ENCODE measurements at regions not wholly inside any gene's neighbourhood (a gene's known extent, or its start where the extent isn't known, plus 50 kb on each side); places are given as distances from the start of the nearest gene placed in this dataset.
A peak's percentile ranks its signal among the peaks of the same experiment; 100 is the strongest.

DNA sequence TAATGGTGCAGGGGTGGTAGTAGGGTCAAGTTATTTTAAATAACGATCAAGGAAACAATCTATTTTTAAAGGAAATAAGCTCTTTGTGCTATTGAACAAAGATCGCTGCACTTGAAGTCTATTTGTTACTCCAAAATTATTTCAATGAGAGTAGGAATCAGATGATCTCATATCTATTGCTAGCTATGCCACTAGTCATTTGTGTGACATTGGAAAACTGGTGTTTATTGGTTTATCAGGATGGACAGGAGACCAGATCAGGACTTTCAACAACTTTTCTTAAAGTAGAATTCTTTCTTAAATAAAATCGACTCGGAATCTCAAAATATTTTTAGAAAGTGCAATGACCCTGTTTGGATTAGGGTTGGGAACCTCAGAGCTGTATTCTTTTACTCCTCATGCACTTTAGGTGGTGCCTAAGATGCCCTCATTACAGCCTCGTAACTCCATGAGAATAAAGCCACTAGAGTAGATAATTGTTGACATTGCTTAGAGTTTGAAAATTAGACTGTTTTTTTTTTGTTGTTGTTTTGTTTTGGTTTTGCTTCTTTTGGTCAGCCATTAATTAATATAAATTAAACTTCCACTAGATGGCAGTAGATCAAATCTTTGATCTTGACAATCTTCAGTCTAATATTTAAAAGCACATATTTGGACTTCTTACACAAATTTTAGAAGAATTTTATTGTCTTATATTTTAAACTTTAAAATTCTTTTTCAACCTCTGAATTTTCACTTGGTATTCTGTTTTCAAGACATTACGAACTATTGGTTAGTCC lies 352.4 kb downstream of the USP25 start:
- no peak for DNase-seq
- ATAC-seq (ENCODE audit: low FRiP score), result no peak
- whole genome bisulfite sequencing, 2 donors, result 53 to 55% methylated on average over 6 of the region's 6 CpGs
- H3K36me3 ChIP-seq (ENCODE audit: control insufficient read depth in 1 of 2, insufficient read depth in 2 of 2, low read length in 1 of 2), result no peaks in the 10 kb centered on the region
- H3K27me3 ChIP-seq (ENCODE audit: control insufficient read depth in 1 of 2, insufficient read depth in 2 of 2, low read length in 1 of 2), result no peaks in the 10 kb centered on the region
- no peaks in the 10 kb centered on the region for H3K9me3 ChIP-seq (ENCODE audit: control insufficient read depth, low read length)
- intact Hi-C loops (cut with DNase I), result loop anchor here (5.0 to 10.0 kb wide), 3 partner anchors 245 to 1183 kb away; no protein-coding TSS in a partner anchor
- no peak overlapping the region for H3K4me3 ChIP-seq (ENCODE audit: low read length in 2 of 2)
- no peak overlapping the region for H3K27ac ChIP-seq (ENCODE audit: low read depth in 1 of 2, low read length in 2 of 2)
- H3K4me1 ChIP-seq (ENCODE audit: control insufficient read depth in 1 of 2, insufficient read depth in 2 of 2, low read length in 2 of 2), result no peaks in the 10 kb centered on the region

DNA sequence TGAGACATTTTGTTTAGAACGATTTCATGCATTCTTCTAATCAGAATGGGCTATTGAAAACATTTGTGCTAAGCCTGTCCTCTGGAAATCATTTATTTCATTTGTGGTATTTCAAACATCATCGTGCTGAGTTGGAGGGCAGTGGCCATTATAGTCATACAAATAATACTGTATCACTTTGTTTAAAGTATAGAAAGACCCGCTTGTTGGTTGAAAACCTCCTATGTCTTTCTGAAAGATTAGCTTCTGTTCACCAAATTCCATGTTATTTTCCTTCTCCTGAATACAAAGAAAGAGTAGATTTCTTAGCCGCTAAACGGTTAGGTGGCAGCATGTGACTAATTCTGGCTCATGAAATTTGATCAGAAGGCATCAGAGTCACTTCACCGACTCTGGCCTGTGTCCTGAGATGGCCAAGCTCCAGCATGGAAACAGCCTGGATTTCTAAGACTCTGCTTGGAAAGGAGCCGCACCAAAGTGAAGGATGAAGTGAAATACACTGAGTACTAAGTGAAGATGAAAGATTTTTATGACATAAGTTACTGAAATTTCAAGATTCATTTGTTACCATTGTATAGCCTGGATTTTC lies 355.1 kb downstream of the USP25 start:
- H3K27me3 ChIP-seq (ENCODE audit: control insufficient read depth in 1 of 2, insufficient read depth in 2 of 2, low read length in 1 of 2), result no peaks in the 10 kb centered on the region
- DNase-seq (peak; percentile 62 to 73), ATAC-seq (ENCODE audit: low FRiP score) (peak; percentile 78)
- H3K4me3 ChIP-seq (ENCODE audit: low read length in 2 of 2), result no peak overlapping the region
- no peak overlapping the region for H3K27ac ChIP-seq (ENCODE audit: low read depth in 1 of 2, low read length in 2 of 2)
- 37 to 47% methylated on average over 7 of the region's 7 CpGs for WGBS, 2 donors
- H3K9me3 ChIP-seq (ENCODE audit: control insufficient read depth, low read length), result no peaks in the 10 kb centered on the region
- no peaks in the 10 kb centered on the region for H3K36me3 ChIP-seq (ENCODE audit: control insufficient read depth in 1 of 2, insufficient read depth in 2 of 2, low read length in 1 of 2)
- H3K4me1 ChIP-seq (ENCODE audit: control insufficient read depth in 1 of 2, insufficient read depth in 2 of 2, low read length in 2 of 2), result no peaks in the 10 kb centered on the region
- intact Hi-C loops (cut with DNase I), result loop anchor here (5.0 to 10.0 kb wide), 3 partner anchors 242 to 1180 kb away; no protein-coding TSS in a partner anchor

DNA sequence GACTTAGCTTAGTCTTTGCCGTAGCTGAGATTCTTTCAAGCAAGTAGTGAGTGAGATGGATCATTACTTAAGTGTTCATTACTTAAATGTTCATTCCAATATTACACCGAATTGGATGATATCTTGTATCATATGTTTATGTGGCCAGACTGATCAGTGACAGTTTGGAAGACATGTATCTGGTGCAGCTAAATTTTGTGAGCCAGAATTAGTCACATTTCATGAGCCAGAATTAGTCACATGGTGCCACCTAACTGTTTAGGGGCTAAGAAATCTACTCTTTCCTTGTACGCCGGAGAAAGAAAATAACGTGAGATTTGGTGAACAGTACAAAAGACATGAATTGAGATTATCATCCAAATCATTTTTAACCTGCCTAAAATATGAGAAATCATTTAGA lies 355.6 kb downstream of the USP25 start:
- no peak for DNase-seq
- Histone ChIP-seq H3K27ac (ENCODE audit: low read depth in 1 of 2, low read length in 2 of 2) (no peak overlapping the region), H3K4me3 (ENCODE audit: low read length in 2 of 2) (no peak overlapping the region), H3K36me3 (ENCODE audit: control insufficient read depth in 1 of 2, insufficient read depth in 2 of 2, low read length in 1 of 2) (no peaks in the 10 kb centered on the region), H3K4me1 (ENCODE audit: control insufficient read depth in 1 of 2, insufficient read depth in 2 of 2, low read length in 2 of 2) (no peaks in the 10 kb centered on the region), H3K27me3 (ENCODE audit: control insufficient read depth in 1 of 2, insufficient read depth in 2 of 2, low read length in 1 of 2) (no peaks in the 10 kb centered on the region), H3K9me3 (ENCODE audit: control insufficient read depth, low read length) (no peaks in the 10 kb centered on the region)
- WGBS, 2 donors, result 67 to 72% methylated on average over 5 of the region's 5 CpGs
- intact Hi-C loops (cut with DNase I), result loop anchor here in 1 of 2 donors (10.0 kb wide), 1 partner anchor 1179 kb away; no protein-coding TSS in a partner anchor
- ATAC-seq (ENCODE audit: low FRiP score), result peak; percentile 21

DNA sequence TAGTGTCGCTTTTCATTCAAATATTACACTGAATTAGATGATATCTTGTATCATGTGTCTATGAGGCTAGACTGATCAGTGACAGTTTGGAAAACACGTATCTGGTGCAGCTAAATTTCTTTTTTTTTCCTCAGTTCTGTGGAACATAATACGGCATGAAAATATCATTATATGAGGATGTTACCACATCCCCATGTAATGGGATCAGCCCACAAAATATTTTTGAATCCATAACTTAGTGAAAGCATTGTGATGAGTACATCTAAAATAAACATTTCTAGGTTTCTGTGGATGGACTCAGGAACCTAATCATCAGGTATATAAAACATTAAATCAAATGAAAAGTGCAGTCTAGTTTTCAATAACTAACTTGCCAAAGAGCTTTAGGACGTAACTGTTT lies 356.3 kb downstream of the USP25 start:
- H3K36me3 ChIP-seq (ENCODE audit: control insufficient read depth in 1 of 2, insufficient read depth in 2 of 2, low read length in 1 of 2), result no peaks in the 10 kb centered on the region
- H3K4me3 ChIP-seq (ENCODE audit: low read length in 2 of 2), result no peak overlapping the region
- no peaks in the 10 kb centered on the region for H3K4me1 ChIP-seq (ENCODE audit: control insufficient read depth in 1 of 2, insufficient read depth in 2 of 2, low read length in 2 of 2)
- intact Hi-C loops (cut with DNase I), result loop anchor here in 1 of 2 donors (10.0 kb wide), 1 partner anchor 1179 kb away; no protein-coding TSS in a partner anchor
- H3K27ac ChIP-seq (ENCODE audit: low read depth in 1 of 2, low read length in 2 of 2), result no peak overlapping the region
- no peak for DNase-seq
- 94 to 96% methylated on average over 4 of the region's 4 CpGs for WGBS, 2 donors
- no peak for ATAC-seq (ENCODE audit: low FRiP score)
- H3K9me3 ChIP-seq (ENCODE audit: control insufficient read depth, low read length), result no peaks in the 10 kb centered on the region
- H3K27me3 ChIP-seq (ENCODE audit: control insufficient read depth in 1 of 2, insufficient read depth in 2 of 2, low read length in 1 of 2), result no peaks in the 10 kb centered on the region

DNA sequence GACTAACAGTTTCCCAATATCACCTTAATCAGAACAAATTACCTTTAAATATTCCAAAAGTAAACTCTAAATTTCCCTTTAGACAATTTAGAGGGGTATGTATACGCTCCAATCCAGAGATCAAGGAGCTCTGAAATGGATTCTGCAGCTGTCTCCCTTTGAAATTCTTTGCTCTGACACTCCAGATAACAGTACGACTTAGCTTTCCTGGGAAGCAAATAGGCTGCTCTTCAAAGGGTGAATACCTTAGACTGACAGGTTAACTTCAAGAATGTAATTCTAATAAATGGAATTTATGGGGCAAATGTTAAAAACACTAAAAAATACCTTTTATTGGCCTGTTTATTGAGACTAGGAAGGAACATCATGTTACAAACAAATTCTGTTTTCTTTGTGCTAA lies 357.2 kb downstream of the USP25 start:
- 91 to 96% methylated on average over 2 of the region's 2 CpGs for WGBS, 2 donors
- no peak overlapping the region for H3K27ac ChIP-seq (ENCODE audit: low read depth in 1 of 2, low read length in 2 of 2)
- H3K27me3 ChIP-seq (ENCODE audit: control insufficient read depth in 1 of 2, insufficient read depth in 2 of 2, low read length in 1 of 2), result no peaks in the 10 kb centered on the region
- ATAC-seq (ENCODE audit: low FRiP score), result no peak
- no peak for DNase-seq
- H3K36me3 ChIP-seq (ENCODE audit: control insufficient read depth in 1 of 2, insufficient read depth in 2 of 2, low read length in 1 of 2), result no peaks in the 10 kb centered on the region
- H3K4me3 ChIP-seq (ENCODE audit: low read length in 2 of 2), result no peak overlapping the region
- intact Hi-C loops (cut with DNase I), result loop anchor here in 1 of 2 donors (10.0 kb wide), 1 partner anchor 1178 kb away; no protein-coding TSS in a partner anchor
- no peaks in the 10 kb centered on the region for H3K4me1 ChIP-seq (ENCODE audit: control insufficient read depth in 1 of 2, insufficient read depth in 2 of 2, low read length in 2 of 2)
- no peaks in the 10 kb centered on the region for H3K9me3 ChIP-seq (ENCODE audit: control insufficient read depth, low read length)

DNA sequence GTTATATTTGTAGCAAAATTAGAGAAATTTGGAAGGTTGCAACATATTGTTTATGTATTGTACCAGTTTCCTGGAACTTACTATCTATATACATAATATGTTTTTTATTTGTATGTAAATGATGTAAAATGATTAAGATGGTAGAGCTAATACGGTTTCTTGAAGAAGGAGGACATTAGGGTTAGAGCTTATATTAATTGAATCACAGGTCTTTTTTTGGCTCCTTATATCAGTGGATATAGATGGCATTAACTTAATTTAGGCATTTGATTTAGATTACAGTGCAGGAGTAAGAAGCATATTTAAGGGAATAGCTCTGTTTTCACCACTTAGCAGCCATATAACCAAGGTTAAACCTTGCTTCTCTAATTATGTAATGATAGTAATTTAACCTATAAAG lies 357.7 kb downstream of the USP25 start:
- Histone ChIP-seq H3K27ac (ENCODE audit: low read depth in 1 of 2, low read length in 2 of 2) (no peak overlapping the region), H3K36me3 (ENCODE audit: control insufficient read depth in 1 of 2, insufficient read depth in 2 of 2, low read length in 1 of 2) (no peaks in the 10 kb centered on the region), H3K4me1 (ENCODE audit: control insufficient read depth in 1 of 2, insufficient read depth in 2 of 2, low read length in 2 of 2) (no peaks in the 10 kb centered on the region), H3K9me3 (ENCODE audit: control insufficient read depth, low read length) (no peaks in the 10 kb centered on the region), H3K4me3 (ENCODE audit: low read length in 2 of 2) (no peak overlapping the region), H3K27me3 (ENCODE audit: control insufficient read depth in 1 of 2, insufficient read depth in 2 of 2, low read length in 1 of 2) (no peaks in the 10 kb centered on the region)
- DNase-seq (no peak), ATAC-seq (ENCODE audit: low FRiP score) (no peak)
- intact Hi-C loops (cut with DNase I), result loop anchor here in 1 of 2 donors (10.0 kb wide), 1 partner anchor 1177 kb away; no protein-coding TSS in a partner anchor
- WGBS, 2 donors, result 95 to 97% methylated on average over 1 of the region's 1 CpG

DNA sequence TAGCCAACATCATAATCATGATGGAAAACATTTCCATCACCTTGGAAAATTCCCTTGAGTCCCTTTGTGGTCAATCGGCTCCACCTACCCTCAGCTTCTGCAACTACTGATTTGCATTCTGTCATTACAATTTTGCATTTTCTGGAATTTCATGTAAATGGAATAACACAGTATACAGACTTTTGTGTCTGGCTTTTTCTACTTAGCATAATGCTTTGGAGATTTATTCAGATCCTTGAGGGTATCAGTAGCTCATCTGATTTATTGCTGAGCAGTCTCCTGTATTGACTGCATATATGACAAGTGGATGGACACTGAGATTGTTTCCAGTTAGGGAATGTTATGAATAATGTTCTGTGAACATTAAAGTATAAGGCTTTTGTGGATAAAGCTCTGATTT lies 358.3 kb downstream of the USP25 start:
- H3K27ac ChIP-seq (ENCODE audit: low read depth in 1 of 2, low read length in 2 of 2), result no peak overlapping the region
- ATAC-seq (ENCODE audit: low FRiP score), result no peak
- no peak for DNase-seq
- no peaks in the 10 kb centered on the region for H3K36me3 ChIP-seq (ENCODE audit: control insufficient read depth in 1 of 2, insufficient read depth in 2 of 2, low read length in 1 of 2)
- intact Hi-C loops (cut with DNase I), result loop anchor here in 1 of 2 donors (10.0 kb wide), 1 partner anchor 1177 kb away; no protein-coding TSS in a partner anchor
- H3K4me3 ChIP-seq (ENCODE audit: low read length in 2 of 2), result no peak overlapping the region
- WGBS, 2 donors, result 93 to 97% methylated on average over 1 of the region's 1 CpG
- H3K9me3 ChIP-seq (ENCODE audit: control insufficient read depth, low read length), result no peaks in the 10 kb centered on the region
- no peaks in the 10 kb centered on the region for H3K27me3 ChIP-seq (ENCODE audit: control insufficient read depth in 1 of 2, insufficient read depth in 2 of 2, low read length in 1 of 2)
- no peaks in the 10 kb centered on the region for H3K4me1 ChIP-seq (ENCODE audit: control insufficient read depth in 1 of 2, insufficient read depth in 2 of 2, low read length in 2 of 2)

DNA sequence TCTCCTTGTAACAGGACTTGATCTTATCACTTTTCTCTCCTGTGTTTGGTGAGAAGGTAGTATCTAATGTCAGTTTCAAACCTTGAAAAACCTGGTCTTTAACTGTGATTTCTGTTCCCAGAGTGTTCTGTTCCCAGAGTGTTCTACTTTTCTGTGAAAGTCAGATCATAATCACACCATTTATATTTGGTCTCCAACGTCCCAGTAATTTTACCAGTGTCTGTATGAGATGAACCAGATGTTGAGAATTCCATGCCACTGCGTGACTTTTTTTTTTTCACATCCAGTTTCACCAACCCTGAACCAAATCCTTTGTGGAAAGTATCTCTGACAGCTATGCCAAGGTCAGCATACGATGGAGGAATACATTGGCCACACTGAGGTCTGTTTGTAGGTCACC lies 365.2 kb downstream of the USP25 start:
- Histone ChIP-seq H3K27ac (ENCODE audit: low read depth in 1 of 2, low read length in 2 of 2) (no peak overlapping the region), H3K9me3 (ENCODE audit: control insufficient read depth, low read length) (peaks cover 2% of the 10 kb centered on the region), H3K27me3 (ENCODE audit: control insufficient read depth in 1 of 2, insufficient read depth in 2 of 2, low read length in 1 of 2) (no peaks in the 10 kb centered on the region), H3K4me3 (ENCODE audit: low read length in 2 of 2) (no peak overlapping the region), H3K36me3 (ENCODE audit: control insufficient read depth in 1 of 2, insufficient read depth in 2 of 2, low read length in 1 of 2) (no peaks in the 10 kb centered on the region), H3K4me1 (ENCODE audit: control insufficient read depth in 1 of 2, insufficient read depth in 2 of 2, low read length in 2 of 2) (no peaks in the 10 kb centered on the region)
- DNase-seq (no peak), ATAC-seq (ENCODE audit: low FRiP score) (no peak)
- WGBS, 2 donors, result 65 to 67% methylated on average over 3 of the region's 3 CpGs
- intact Hi-C loops (cut with DNase I), result no loop called here

DNA sequence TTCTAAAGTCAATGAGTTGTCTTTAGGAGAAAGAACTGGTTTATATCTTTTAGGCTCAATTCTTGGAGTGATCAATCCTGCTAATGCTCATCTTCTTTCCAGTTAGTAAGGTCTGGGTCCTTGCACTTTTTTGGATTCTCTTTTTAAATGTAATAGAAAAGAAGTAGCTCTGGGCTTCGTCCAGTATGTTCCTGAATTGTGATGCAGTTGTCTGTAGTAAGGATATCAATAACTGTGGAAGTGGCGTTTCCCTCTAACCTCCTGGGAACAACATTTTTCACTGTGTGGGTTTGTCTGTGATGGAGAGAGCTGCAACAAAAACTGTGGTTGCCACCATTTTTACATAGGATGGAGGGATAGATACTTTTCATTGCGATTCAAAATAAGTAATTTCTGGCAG lies 367.2 kb downstream of the USP25 start:
- no peak for ATAC-seq (ENCODE audit: low FRiP score)
- no peaks in the 10 kb centered on the region for H3K4me1 ChIP-seq (ENCODE audit: control insufficient read depth in 1 of 2, insufficient read depth in 2 of 2, low read length in 2 of 2)
- intact Hi-C loops (cut with DNase I), result no loop called here
- H3K9me3 ChIP-seq (ENCODE audit: control insufficient read depth, low read length), result peaks cover 2% of the 10 kb centered on the region
- no peaks in the 10 kb centered on the region for H3K27me3 ChIP-seq (ENCODE audit: control insufficient read depth in 1 of 2, insufficient read depth in 2 of 2, low read length in 1 of 2)
- no peaks in the 10 kb centered on the region for H3K36me3 ChIP-seq (ENCODE audit: control insufficient read depth in 1 of 2, insufficient read depth in 2 of 2, low read length in 1 of 2)
- no peak for DNase-seq
- 89 to 91% methylated on average over 3 of the region's 3 CpGs for WGBS, 2 donors
- no peak overlapping the region for H3K4me3 ChIP-seq (ENCODE audit: low read length in 2 of 2)
- H3K27ac ChIP-seq (ENCODE audit: low read depth in 1 of 2, low read length in 2 of 2), result no peak overlapping the region

Measured in aorta (tissue), 5 donors.